WTC11 (cell line): ENCODE measurements at regions not wholly inside any gene's neighbourhood (a gene's known extent, or its start where the extent isn't known, plus 50 kb on each side); places are given as distances from the start of the nearest gene placed in this dataset.

ENCODE experiments used
- ATAC-seq: fragments of 200-7000 bp; cut with Tn5 transposase; 2 replicates; pipeline ENCODE4 v1.10.0; 2021; ENCODE audit warnings: mild to moderate bottlenecking, moderate library complexity
- CTCF ChIA-PET: fragments of 300-600 bp; sonication (Branson Sonifier 250); formaldehyde crosslinking; loops from one replicate; lab custom pipeline; 2021; ENCODE audit warnings: antibody characterized with exemption; lab: Charles Lee
- POLR2A ChIA-PET: fragments of 350-600 bp; sonication (Branson Sonifier 250); formaldehyde crosslinking; loops from one replicate; lab custom pipeline; 2021; ENCODE audit warnings: antibody characterized with exemption; lab: Charles Lee
- DNase-seq: peaks from one replicate; pipeline ENCODE4 v3.0.0; 2021; ENCODE audit warnings: low spot score
- H3K27ac Mint-ChIP-seq: 2 replicates; pipeline ENCODE4 v1.8.0; 2021; ENCODE audit warnings: mixed read lengths
- H3K27me3 Mint-ChIP-seq: 2 replicates; pipeline ENCODE4 v1.8.0; 2021; ENCODE audit warnings: low read depth, mild to moderate bottlenecking, moderate library complexity, mixed read lengths
- H3K36me3 Mint-ChIP-seq: 2 replicates; pipeline ENCODE4 v1.8.0; 2021; ENCODE audit warnings: mixed read lengths
- H3K4me1 Mint-ChIP-seq: 2 replicates; pipeline ENCODE4 v1.8.0; 2022; ENCODE audit warnings: mixed read lengths
- H3K4me3 Mint-ChIP-seq: 2 replicates; pipeline ENCODE4 v1.8.0; 2021; ENCODE audit warnings: mild to moderate bottlenecking, moderate library complexity, mixed read lengths
- H3K9me3 Mint-ChIP-seq: 2 replicates; pipeline ENCODE4 v1.8.0; 2021; ENCODE audit warnings: mixed read lengths
- AR ChIP-seq: fragments of 250-450 bp; sonication (Bioruptor Pico); IDR thresholded peaks from 2 replicates; pipeline ENCODE4 v1.9.0; 2021; ENCODE audit warnings: mild to moderate bottlenecking
- CBFB ChIP-seq: sonication (generic); formaldehyde crosslinking; IDR thresholded peaks from 2 replicates; pipeline ENCODE4 v1.8.1; 2022; ENCODE audit warnings: mild to moderate bottlenecking, low read depth, missing genetic modification reagents
- E2F1 ChIP-seq: sonication (generic); formaldehyde crosslinking; IDR thresholded peaks from 2 replicates; pipeline ENCODE4 v1.8.0; 2022; ENCODE audit warnings: mild to moderate bottlenecking, missing genetic modification reagents
- E2F5 ChIP-seq: sonication (generic); formaldehyde crosslinking; IDR thresholded peaks from 2 replicates; pipeline ENCODE4 v1.8.1; 2022; ENCODE audit warnings: mild to moderate bottlenecking, moderate library complexity, missing genetic modification reagents
- EMX1 ChIP-seq: fragments of 250-450 bp; sonication (Bioruptor Pico); IDR thresholded peaks from 2 replicates; pipeline ENCODE4 v1.8.0; 2021; ENCODE audit warnings: mild to moderate bottlenecking
- HMGA2 ChIP-seq: fragments of 250-450 bp; sonication (Bioruptor Pico); IDR thresholded peaks from 2 replicates; pipeline ENCODE4 v1.4.0; 2021; ENCODE audit warnings: mild to moderate bottlenecking, moderate library complexity
- NR1H2 ChIP-seq: sonication (generic); formaldehyde crosslinking; IDR thresholded peaks from 2 replicates; pipeline ENCODE4 v1.9.0; 2021; ENCODE audit warnings: mild to moderate bottlenecking, moderate library complexity, missing genetic modification reagents
- NR3C1 ChIP-seq: sonication (generic); formaldehyde crosslinking; conservative IDR thresholded peaks from 2 replicates; pipeline ENCODE4 v1.8.1; 2023; ENCODE audit warnings: low read depth, mild to moderate bottlenecking, missing genetic modification reagents
- PRRX2 ChIP-seq: fragments of 250-450 bp; sonication (Bioruptor Pico); IDR thresholded peaks from 2 replicates; pipeline ENCODE4 v1.8.0; 2021; ENCODE audit warnings: mild to moderate bottlenecking
- RELA ChIP-seq: sonication (generic); formaldehyde crosslinking; IDR thresholded peaks from 2 replicates; pipeline ENCODE4 v1.8.1; 2022; ENCODE audit warnings: missing genetic modification reagents, mild to moderate bottlenecking, borderline replicate concordance
- SOX15 ChIP-seq: fragments of 250-450 bp; sonication (Bioruptor Pico); IDR thresholded peaks from 2 replicates; pipeline ENCODE4 v1.9.0; 2021; ENCODE audit warnings: mild to moderate bottlenecking
- TEAD4 ChIP-seq: sonication (generic); formaldehyde crosslinking; IDR thresholded peaks from 2 replicates; pipeline ENCODE4 v1.8.0; 2022; ENCODE audit warnings: mild to moderate bottlenecking, missing genetic modification reagents
- USF1 ChIP-seq: sonication (generic); formaldehyde crosslinking; IDR thresholded peaks from 2 replicates; pipeline ENCODE4 v1.8.0; 2022; ENCODE audit warnings: mild to moderate bottlenecking, missing genetic modification reagents
- ZNF416 ChIP-seq: fragments of 250-450 bp; sonication (Bioruptor Pico); IDR thresholded peaks from 2 replicates; pipeline ENCODE4 v1.9.0; 2021; ENCODE audit warnings: mild to moderate bottlenecking, inconsistent platforms
- ZNF423 ChIP-seq: fragments of 250-450 bp; sonication (Bioruptor Pico); IDR thresholded peaks from 2 replicates; pipeline ENCODE4 v2.1.2; 2022; ENCODE audit warnings: mild to moderate bottlenecking, moderate library complexity
- ZSCAN18 ChIP-seq: fragments of 250-450 bp; sonication (Bioruptor Pico); IDR thresholded peaks from 2 replicates; pipeline ENCODE4 v2.1.2; 2022; ENCODE audit warnings: mild to moderate bottlenecking, moderate library complexity

- no peak for TF ChIP-seq E2F1 (CRISPR knock-in tag)
- TF ChIP-seq E2F5, result no peak
- no peak for TF ChIP-seq NR1H2 (CRISPR knock-in tag)
- TF ChIP-seq TEAD4 (CRISPR knock-in tag), result no peak
- no peak for TF ChIP-seq PRRX2 (CRISPR knock-in tag)
- no peak for TF ChIP-seq NR3C1 (CRISPR knock-in tag)
- no peak for TF ChIP-seq EMX1 (CRISPR knock-in tag)
- TF ChIP-seq, all 79 proteins: peak for 0
Observed at GRCh38 chr18:49655266-49656072, 93.6 kb downstream of the LIPG start (continued).

- DNase-seq (no peak), ATAC-seq (no peak)
- ChIA-PET POLR2A (no interaction called here), CTCF (no interaction called here)
- no peaks in the 10 kb centered on the region for H3K36me3 Mint-ChIP-seq
- no peak overlapping the region for H3K27ac Mint-ChIP-seq
- H3K4me3 Mint-ChIP-seq, result no peak overlapping the region
- H3K9me3 Mint-ChIP-seq, result no peaks in the 10 kb centered on the region
- TF ChIP-seq HMGA2 (CRISPR knock-in tag) (peak; percentile 94), CBFB (CRISPR knock-in tag) (no peak)
- peaks cover 21% of the 10 kb centered on the region for H3K4me1 Mint-ChIP-seq
- no peaks in the 10 kb centered on the region for H3K27me3 Mint-ChIP-seq
Observed at GRCh38 chr18:49654347-49654746, 92.5 kb downstream of the LIPG start.

GRCh38 chr18:49652881-49653724 is 91.2 kb downstream of the LIPG start:
- DNase-seq (no peak), ATAC-seq (no peak; the same call in 1 of the 2 replicates)
- TF ChIP-seq AR (CRISPR knock-in tag) (no peak), ZNF416 (CRISPR knock-in tag) (no peak), SOX15 (CRISPR knock-in tag) (no peak), NR3C1 (CRISPR knock-in tag) (no peak), ZSCAN18 (no peak), RELA (CRISPR knock-in tag) (no peak), ZNF423 (CRISPR knock-in tag) (no peak), USF1 (no peak)
- H3K27me3 Mint-ChIP-seq, result no peaks in the 10 kb centered on the region
- CTCF ChIA-PET, result interaction anchor here (1.0 to 2.2 kb wide), 3 partner anchors 11 to 205 kb away, joined by 3 to 5 read pairs (median 4); no protein-coding TSS in a partner anchor
- H3K27ac Mint-ChIP-seq, result peak overlapping the region; percentile 40; the same call in 1 of the 2 replicates
- H3K36me3 Mint-ChIP-seq, result no peaks in the 10 kb centered on the region
- POLR2A ChIA-PET, result interaction anchor here (0.6 kb wide), 1 partner anchor 71 kb away, joined by 3 read pairs; no protein-coding TSS in a partner anchor
- H3K9me3 Mint-ChIP-seq, result no peaks in the 10 kb centered on the region
- no peak overlapping the region for H3K4me3 Mint-ChIP-seq
- peaks cover 12% of the 10 kb centered on the region for H3K4me1 Mint-ChIP-seq
